ENCODE measurements at regions not wholly inside any gene's neighbourhood (a gene's known extent, or its start where the extent isn't known, plus 50 kb on each side); places are given as distances from the start of the nearest gene placed in this dataset.

GRCh38 chr12:114916541-114916940, 232.6 kb upstream of the TBX3 start:
- TF ChIP-seq CTCF (IDR thresholded peaks at IDR 0.05; ENCODE audit: extremely low read depth in 1 of 2, insufficient read depth in 1 of 2, low read depth in 1 of 2, low read length in 2 of 2) (no peak), POLR2AphosphoS5 (IDR thresholded peaks at IDR 0.05; ENCODE audit: insufficient read depth, low read depth, low read length) (no peak), MYC (IDR thresholded peaks at IDR 0.05; ENCODE audit: low read depth, low read length) (no peak), JUN (IDR thresholded peaks at IDR 0.05; ENCODE audit: borderline replicate concordance, insufficient read depth, insufficient read length, low read depth) (no peak), POLR2A (IDR thresholded peaks at IDR 0.05; ENCODE audit: low read depth, low read length) (no peak), FOS (IDR thresholded peaks at IDR 0.05; ENCODE audit: borderline replicate concordance, insufficient read depth, low read length) (no peak), EZH2 (IDR thresholded peaks at IDR 0.05; ENCODE audit: borderline replicate concordance, low read depth, low read length, severe bottlenecking) (no peak), MAX (IDR thresholded peaks at IDR 0.05; ENCODE audit: insufficient read depth, insufficient read length) (no peak), GATA2 (IDR thresholded peaks at IDR 0.05; ENCODE audit: insufficient read depth, insufficient read length, low read depth, low read length) (no peak)

Data from endothelial cell of umbilical vein (primary cell).